ENCODE measurements at regions not wholly inside any gene's neighbourhood (a gene's known extent, or its start where the extent isn't known, plus 50 kb on each side); places are given as distances from the start of the nearest gene placed in this dataset.

DNA sequence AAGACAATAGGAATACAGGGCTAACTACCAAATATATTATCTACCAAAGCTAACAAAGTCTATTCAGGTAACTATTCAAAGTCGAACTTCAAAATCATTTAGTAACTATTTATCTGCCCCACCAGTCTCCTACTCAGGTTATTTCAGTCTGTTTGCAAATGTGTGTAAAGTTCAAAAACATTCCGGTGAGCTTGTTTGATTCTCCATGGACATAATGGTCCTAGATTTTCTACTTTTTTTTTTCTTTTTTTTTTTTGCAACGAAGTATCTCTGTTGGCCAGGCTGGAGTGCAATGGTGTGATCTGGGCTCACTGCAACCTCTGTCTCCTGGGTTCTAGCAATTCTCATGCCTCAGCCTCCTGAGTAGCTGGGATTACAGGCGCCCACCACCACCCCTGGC is 236.0 kb upstream of the FOXQ1 start:
- TF ChIP-seq, protein P1, sequence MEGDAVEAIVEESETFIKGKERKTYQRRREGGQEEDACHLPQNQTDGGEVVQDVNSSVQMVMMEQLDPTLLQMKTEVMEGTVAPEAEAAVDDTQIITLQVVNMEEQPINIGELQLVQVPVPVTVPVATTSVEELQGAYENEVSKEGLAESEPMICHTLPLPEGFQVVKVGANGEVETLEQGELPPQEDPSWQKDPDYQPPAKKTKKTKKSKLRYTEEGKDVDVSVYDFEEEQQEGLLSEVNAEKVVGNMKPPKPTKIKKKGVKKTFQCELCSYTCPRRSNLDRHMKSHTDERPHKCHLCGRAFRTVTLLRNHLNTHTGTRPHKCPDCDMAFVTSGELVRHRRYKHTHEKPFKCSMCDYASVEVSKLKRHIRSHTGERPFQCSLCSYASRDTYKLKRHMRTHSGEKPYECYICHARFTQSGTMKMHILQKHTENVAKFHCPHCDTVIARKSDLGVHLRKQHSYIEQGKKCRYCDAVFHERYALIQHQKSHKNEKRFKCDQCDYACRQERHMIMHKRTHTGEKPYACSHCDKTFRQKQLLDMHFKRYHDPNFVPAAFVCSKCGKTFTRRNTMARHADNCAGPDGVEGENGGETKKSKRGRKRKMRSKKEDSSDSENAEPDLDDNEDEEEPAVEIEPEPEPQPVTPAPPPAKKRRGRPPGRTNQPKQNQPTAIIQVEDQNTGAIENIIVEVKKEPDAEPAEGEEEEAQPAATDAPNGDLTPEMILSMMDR (IDR thresholded peaks at IDR 0.05), result no peak
- TF ChIP-seq EZH2phosphoT487 (IDR thresholded peaks at IDR 0.05; ENCODE audit: borderline replicate concordance, low read depth), result no peak
- TF ChIP-seq POLR2AphosphoS5 (IDR thresholded peaks at IDR 0.05; ENCODE audit: low read depth, low read length), result no peak
- TF ChIP-seq USF2 (IDR thresholded peaks at IDR 0.05; ENCODE audit: borderline replicate concordance, low read depth, low read length), result no peak
- TF ChIP-seq RFX5 (IDR thresholded peaks at IDR 0.05; ENCODE audit: low read length), result no peak
- no peak for TF ChIP-seq MXI1 (IDR thresholded peaks at IDR 0.05; ENCODE audit: low read depth, low read length)

Data from SK-N-SH (cell line).